CD4-positive, alpha-beta T cell treated with Interferon gamma for 1 hour (primary cell): ENCODE measurements at regions not wholly inside any gene's neighbourhood (a gene's known extent, or its start where the extent isn't known, plus 50 kb on each side); places are given as distances from the start of the nearest gene placed in this dataset.

ENCODE experiments used
- DNase-seq: peaks from one replicate; pipeline ENCODE4 v3.0.0-alpha.2; 2020

DNA sequence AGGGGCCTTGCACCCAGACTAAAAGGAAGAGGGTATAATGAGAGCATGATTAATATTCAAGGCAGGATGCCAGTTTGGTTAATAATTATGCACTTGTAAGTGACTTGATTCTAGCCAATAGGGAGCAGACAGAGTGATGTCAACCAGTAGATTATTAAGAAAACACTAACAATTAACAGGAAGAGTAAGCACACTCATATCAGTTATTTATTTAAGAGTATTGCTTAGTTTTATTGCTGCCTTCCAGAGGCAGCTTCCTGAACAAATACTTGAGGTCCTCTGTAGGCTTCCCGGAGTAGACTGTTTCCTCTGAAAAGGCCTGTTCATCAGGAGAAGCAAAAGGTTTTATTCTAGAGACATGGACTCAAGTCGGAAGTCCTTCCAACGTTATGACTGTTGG lies 129.1 kb upstream of the AFF2 start:
- no peak for DNase-seq

DNA sequence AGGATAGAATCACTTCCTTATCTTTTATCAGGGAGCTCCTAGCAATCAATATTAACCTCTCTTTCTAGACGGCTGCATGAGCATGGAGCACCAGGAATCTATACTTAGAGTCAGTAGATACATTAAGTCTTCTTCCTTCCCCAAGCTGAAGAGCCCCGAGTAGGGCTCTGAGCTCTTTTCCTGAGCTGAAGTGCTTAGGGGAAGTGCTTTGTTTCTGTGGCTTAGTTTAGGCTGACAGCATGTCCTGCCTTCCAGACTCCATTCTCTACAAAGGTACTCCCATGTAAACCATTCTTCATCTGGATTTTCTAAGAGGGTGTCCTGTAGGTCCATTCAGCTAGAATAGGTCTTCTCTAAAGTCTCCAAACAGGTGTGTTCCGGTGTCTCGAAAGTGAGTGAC lies 127.5 kb upstream of the AFF2 start:
- DNase-seq, result no peak

DNA sequence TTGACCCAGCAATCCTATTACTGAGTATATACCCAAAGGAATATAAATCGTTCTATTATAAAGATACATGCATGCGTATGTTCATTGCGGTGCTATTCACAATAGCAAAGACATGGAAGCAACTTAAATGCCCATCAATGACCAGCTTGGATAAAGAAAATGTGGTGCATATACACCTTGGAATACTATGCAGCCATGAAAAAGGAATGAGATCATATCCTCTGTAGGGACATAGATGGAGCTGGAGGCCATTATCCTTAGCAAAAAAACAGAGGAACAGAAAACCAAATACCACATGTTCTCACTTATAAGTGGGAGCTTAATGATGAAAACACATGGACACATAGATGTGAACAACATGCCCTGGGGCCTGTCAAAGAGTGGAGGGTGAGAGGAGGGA lies 124.1 kb upstream of the AFF2 start:
- no peak for DNase-seq

DNA sequence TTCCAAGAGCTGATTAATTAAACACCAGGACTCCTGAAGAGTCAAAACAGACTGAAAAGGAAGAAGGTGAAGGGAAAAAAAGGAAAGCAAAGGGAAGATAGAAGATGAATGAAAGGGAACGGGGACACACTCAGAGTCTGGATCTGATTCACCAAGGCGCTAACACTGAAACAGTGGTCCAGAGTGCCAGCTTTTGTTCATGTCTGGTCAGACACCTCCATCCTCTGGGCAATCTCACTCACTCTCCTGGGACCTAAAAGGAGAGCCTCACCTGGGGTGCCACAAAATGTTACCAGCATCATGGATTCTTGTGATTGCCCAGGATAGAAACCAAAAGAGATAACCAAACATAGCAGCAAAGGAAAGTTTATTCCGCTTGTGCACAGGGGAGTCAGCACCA lies 120.3 kb upstream of the AFF2 start:
- no peak for DNase-seq

DNA sequence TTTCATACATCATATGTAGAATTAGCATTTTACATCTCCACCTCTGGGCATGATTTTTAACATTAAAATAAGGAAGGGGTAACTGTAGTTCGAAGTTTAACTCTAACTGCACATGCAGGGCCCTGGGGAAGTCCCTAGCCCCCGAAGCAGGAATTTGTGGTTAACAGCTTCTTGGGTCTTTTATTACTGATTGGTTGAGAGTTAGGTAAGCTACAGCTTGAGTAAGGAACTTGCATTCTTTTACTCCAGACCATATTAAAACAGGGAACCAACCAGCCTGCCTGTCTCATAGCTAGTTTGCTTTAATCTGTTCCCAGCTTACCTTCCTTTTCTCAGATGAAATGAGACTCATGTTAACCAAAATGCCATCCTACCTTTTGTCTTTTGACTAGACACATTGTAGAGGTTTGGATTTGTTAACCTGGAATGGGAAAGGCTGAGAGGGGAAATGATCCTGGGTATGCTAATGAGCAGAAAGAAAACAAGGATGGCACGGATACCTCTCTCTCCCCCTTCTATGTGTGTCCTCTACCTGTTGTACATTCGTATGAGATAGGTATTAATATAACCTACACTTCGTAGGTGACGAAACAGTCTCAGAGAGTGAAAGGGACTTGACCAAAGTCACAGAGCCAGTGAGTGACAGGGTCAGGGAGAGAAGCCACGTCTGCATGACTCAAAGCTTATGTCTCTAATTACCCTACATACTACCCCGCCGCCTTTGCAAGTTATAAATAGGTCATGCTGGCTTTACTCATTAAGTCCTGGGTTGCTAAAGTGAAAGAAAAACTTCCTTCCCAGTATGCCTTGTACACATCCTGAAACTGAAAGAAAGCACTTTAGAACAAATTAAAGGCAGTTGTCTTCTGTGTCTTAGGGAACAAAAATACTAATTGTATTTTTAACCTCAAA lies 119.5 kb upstream of the AFF2 start:
- DNase-seq, result peak; percentile 53

DNA sequence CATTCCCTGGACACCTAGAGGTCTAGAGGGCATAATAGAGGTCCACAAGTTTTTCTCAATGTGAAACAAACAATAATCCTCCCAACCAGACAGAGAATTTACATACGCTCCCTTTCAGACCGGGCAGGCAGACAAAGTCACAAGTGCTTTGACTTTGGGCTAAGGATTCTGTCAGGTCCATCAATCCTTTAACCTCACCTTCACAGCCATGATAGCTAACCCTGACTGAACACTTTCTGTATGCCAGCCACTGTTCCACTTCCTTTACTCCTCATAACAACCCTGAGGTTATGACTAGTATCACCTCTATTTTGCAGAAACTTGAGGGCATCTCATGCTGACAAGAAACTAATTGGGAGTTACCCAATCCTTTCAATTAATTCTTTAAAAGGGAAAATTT lies 118.8 kb upstream of the AFF2 start:
- DNase-seq, result no peak

DNA sequence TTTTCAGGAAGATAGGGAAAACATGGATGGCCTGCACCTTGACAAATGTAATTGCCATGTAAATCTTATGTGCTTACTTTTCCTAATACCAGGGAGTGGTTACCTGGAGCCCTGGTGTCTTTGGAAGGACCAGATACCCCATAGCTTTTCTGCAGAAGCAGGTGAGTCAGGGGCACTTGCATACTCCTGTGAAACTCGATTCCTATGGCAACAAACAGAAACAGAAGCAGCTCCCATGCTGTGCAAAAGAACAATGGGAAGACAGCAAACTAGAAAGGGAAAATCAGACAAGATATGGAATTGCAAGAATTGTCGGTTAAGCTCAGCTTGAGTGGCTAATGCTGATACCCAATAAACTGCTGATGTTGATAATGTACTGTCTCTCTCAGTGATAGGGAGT lies 117.4 kb upstream of the AFF2 start:
- DNase-seq, result no peak

DNA sequence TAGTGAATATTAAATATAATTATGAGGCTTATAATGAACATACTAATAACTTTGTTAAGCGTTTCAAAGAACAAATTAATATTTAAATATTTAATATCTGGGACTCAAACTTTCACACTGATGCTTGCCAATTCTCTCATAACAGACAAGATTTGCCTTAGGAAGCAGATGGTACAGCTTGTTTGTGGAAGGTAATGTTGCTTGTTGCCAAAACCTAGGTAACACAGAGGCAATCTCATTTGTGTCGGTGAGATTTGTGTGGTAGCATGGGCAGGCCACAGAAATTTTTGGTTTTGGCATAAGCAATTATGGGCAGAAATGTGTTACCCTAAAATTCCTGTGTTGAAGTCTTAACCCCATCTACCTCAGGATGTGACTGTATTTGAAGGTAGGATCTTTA lies 114.9 kb upstream of the AFF2 start:
- DNase-seq, result no peak

DNA sequence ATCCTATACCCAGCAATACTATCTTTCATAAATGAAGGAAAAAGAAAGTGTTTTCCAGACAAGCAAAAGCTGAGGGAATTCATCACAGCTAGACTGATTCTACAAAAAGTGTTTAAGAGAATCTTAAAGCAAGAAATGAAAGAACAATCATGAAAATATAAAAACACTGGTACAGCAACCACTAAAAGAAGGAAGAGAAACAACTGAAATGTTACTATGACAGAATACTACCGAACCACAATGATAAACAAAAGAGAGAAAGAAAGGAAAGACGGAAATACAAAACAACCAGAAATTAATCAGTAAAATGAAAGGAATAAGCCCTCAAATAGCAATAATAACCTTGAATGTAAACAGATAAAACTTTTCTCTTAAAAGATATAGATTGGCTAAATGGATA lies 110.8 kb upstream of the AFF2 start:
- no peak for DNase-seq

DNA sequence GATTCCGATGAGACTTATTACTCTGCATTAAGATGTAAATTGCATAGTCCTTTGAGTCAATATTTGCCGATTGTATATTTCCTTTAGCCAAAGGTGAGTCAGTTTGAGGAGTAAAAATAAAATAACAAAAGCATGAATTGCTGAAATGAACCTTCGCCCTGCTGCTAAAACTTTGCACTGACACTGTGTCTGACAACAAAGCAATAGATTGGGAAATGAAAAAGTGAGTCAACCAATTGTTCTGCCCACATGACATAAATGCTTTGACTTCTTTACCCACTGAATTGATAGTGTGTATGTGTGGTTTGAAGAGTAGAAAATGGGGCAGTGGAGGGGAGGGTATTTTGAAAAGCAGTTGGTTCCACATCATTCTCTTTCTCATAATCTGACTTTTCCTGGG lies 88.4 kb upstream of the AFF2 start:
- no peak for DNase-seq

DNA sequence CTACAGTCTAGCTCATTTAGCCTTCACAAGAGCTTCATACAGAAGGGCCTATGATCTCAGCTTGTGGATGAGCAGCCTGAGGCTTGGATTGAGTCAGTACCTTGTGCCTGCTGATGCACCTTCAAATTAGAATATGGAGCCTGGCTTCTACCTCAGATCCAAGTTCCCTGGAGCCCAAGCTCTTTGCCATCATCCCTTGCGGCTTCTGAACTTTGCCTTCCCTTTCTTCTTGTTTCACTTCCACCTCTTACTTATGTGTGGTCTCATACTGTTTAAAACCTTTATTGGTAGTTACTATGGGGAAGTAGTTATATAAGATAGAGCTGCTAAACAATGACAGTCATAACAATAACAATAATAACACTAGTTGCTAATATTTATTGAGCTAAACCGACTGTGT lies 84.3 kb upstream of the AFF2 start:
- DNase-seq, result no peak

DNA sequence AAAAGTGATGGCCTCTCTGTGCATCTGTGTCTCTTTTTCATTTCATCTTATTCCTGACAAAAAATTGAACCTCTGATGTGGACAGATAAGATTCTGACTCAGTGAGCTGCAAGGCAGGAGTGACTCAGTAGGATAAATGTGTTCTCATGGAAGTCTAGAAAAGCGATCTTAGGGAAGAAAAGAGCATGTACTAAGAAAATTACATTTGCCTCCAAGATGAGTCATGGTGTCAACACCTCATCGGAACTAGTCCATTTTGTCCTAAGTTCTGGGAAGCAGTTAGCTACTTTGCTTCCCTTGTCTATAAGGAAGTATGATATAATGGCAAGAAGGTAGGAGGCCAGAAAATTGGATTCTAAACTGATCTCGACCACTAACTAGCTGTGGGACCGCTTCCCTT lies 83.5 kb upstream of the AFF2 start:
- no peak for DNase-seq

DNA sequence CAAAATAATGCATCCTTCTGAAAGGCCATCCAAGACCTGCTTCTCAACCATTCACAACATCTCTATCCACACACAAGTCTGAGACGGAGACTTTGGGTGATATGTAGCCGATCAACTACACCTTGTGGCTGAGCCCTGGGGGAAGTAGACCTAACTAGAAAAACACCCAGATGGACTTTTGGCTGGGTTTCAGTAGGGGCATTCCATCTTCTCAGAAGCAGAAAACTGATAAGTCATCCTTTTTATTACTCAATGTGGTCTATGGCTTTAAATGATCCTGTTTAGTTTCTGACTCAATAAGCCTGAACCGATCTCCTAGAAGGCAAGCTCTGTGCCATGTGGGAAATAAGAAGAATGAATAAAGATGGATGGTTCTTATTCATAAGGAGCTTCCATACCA lies 82.5 kb upstream of the AFF2 start:
- no peak for DNase-seq

DNA sequence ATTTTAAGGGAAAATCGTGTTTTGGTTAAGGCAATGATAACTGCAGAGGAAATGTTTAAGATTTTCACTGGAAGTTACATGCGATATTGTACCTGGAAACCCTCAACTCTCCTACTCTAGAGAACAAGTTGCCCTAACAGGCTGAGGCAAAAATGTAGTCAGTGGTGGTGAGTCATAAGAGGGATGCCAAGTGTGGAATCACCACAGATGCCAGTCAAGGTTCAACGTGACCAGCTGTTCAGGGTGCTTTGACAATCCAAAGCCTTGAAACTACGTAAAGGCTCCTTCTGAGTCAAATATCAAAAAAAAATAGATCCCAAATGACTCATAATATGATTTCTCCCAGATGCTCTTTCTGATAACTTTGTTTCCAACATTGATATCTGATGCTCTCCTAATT lies 77.9 kb upstream of the AFF2 start:
- DNase-seq, result no peak

DNA sequence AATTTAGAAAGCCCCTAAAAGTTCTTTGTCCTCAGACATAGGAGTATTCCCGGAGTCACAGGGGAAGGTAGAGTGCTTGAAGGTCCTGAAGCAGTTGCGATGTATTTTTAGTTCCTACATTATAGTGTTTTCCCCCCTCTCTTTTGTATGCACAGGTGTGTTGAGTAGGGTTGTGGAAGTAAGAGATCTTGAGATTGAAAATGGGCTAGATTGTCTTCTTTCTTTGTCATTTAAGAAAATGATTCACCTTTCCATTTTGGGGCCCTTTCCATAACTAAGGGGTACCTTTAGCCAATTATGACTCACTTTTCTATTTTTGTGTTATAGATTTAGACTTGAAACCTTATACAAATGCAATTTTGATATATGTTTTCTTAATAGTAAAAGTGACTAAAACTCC lies 75.8 kb upstream of the AFF2 start:
- no peak for DNase-seq

DNA sequence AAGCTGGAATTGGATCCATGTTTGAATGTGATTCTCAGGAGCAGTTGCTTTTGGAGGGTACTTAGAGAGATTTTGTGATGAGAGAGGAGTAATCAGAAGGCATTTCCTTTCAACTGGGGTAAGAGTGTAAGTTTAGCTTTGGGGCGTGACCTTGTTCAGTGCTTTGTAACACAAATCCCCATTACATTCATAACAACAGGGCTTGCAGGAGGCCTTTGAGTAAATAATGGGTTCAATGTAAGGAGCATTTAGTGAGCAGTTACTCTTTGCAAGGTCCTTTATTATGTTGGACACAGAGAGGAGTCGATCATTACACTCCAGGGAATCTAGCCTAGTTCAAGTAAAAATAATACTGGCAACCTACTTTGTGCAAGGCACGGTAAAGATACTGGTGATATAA lies 74.0 kb upstream of the AFF2 start:
- DNase-seq, result no peak

DNA sequence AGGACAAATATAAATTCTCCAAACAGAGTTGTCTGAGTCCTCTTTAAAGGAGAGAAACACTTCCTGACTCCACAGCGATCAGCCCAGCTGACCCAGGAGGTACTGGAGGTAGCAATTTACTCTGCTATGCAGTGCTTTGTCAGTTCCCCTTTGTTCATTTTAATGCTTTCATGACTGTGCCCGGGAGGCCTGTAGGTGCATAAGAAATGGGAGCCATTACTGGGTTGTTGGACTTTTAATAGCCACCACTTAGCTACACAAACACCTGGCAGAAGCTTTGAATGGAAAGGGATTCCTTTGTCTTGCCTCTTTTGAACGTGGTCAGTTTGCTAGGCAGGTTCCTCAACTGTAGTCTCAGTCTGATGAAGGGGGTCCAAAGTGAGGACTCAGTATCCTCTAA lies 59.0 kb upstream of the AFF2 start:
- no peak for DNase-seq

DNA sequence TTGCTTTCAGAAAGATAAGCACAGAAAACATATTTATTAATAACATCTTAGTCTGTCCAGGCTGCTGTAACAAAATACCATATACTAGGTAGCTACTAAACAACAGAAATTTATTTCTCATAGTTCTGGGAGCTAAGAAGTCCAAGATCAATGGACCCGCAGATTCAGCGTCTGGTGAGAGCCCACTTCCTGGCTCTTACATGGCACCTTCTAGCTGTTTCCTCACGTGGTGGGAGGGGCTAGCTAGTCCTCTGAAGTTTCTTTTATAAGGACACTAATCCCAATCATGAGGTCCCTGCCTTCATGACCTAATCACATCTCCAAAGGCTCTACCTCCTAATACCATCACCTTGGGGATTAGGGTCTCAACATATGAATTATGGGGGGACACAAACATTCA lies 57.2 kb upstream of the AFF2 start:
- no peak for DNase-seq

DNA sequence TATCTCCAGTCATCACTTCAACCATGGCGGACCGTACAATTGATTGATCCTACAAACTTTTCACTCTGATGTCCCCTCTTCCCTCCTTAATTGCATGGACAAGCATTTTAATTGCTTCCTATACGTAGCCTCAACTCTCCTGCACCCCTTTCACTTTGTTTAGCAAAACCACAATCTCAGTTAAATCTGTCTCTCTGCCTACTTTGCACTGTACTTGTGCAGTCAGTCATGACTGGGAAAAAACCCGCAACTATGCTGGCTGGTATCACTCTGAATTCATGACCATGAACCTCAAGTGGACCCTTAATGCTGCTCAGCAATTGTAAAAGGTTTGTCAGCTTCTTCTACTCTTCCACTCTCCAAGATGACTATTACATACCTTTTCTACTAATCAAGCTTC lies 51.7 kb upstream of the AFF2 start:
- no peak for DNase-seq
